Mucosa of descending colon (tissue), 3 donors: ENCODE measurements at regions not wholly inside any gene's neighbourhood (a gene's known extent, or its start where the extent isn't known, plus 50 kb on each side); places are given as distances from the start of the nearest gene placed in this dataset.

ENCODE experiments used
- ATAC-seq: fragments of 200-7000 bp; cut with Tn5 transposase; one replicate; pipeline ENCODE4 v1.9.1; 2020; ENCODE audit warnings: mild to moderate bottlenecking, moderate library complexity
- DNase-seq, 3 donors: peaks; one replicate each; pipeline ENCODE4 v3.0.0-alpha.2; 2020
- H3K36me3 ChIP-seq: fragments of 200-600 bp; one replicate; pipeline ENCODE4 v1.8.0; 2021; ENCODE audit warnings: low read depth, mild to moderate bottlenecking
- H3K4me1 ChIP-seq: fragments of 200-600 bp; one replicate; pipeline ENCODE4 v1.8.0; 2021; ENCODE audit warnings: low read depth, mild to moderate bottlenecking
- H3K4me3 ChIP-seq: fragments of 200-600 bp; one replicate; pipeline ENCODE4 v1.8.0; 2021; ENCODE audit warnings: mild to moderate bottlenecking
- H3K9me3 ChIP-seq: fragments of 200-600 bp; one replicate; pipeline ENCODE4 v1.8.0; 2021; ENCODE audit warnings: mild to moderate bottlenecking
- CTCF ChIP-seq: fragments of 200-600 bp; IDR thresholded peaks from one replicate; pipeline ENCODE4 v1.8.0; 2022; ENCODE audit warnings: antibody characterized with exemption, mild to moderate bottlenecking
- intact Hi-C, 2 donors: fragments of 100-400 bp; cut with DNase I in 1 of 2; cut with micrococcal nuclease in 1 of 2; formaldehyde crosslinking; loops; one replicate each; pipeline versions ENCODE4 v1.11.0 to v1.11.1; 2022; cut with DNase I, micrococcal nuclease
- donor health status: DM: no; HTN: no; CAD: no; lungs with moderate emphysema.
- donor health status: DM: no; HTN: no; CAD: no.
- donor health status: DM: no; HTN: yes; CAD: no.

- Histone ChIP-seq H3K4me3 (no peak overlapping the region), H3K9me3 (no peaks in the 10 kb centered on the region), H3K4me1 (no peaks in the 10 kb centered on the region), H3K36me3 (no peaks in the 10 kb centered on the region)
- intact Hi-C loops: no loop called here
- ATAC-seq (no peak), DNase-seq (no peak)
- TF ChIP-seq CTCF: no peak
Measured at GRCh38 chr17:53496356-53496755, 326.4 kb upstream of the KIF2B start.

GRCh38 chr17:53492532-53492931 lies 330.2 kb upstream of the KIF2B start:
- TF ChIP-seq CTCF: no peak
- Histone ChIP-seq H3K4me1 (no peaks in the 10 kb centered on the region), H3K9me3 (no peaks in the 10 kb centered on the region), H3K4me3 (no peak overlapping the region), H3K36me3 (no peaks in the 10 kb centered on the region)
- DNase-seq (no peak), ATAC-seq (no peak)
- intact Hi-C loops: no loop called here

- ATAC-seq (no peak), DNase-seq (no peak)
- Histone ChIP-seq H3K4me1 (no peaks in the 10 kb centered on the region), H3K4me3 (no peak overlapping the region), H3K36me3 (no peaks in the 10 kb centered on the region), H3K9me3 (no peaks in the 10 kb centered on the region)
- intact Hi-C loops: no loop called here
- TF ChIP-seq CTCF: no peak
Measured at GRCh38 chr17:53490447-53490968, 332.2 kb upstream of the KIF2B start.

GRCh38 chr17:53483704-53484103 lies 339.0 kb upstream of the KIF2B start:
- intact Hi-C loops: no loop called here
- DNase-seq: no peak

GRCh38 chr17:53475002-53475401 lies 347.7 kb upstream of the KIF2B start:
- Histone ChIP-seq H3K36me3 (no peaks in the 10 kb centered on the region), H3K4me3 (no peak overlapping the region), H3K4me1 (no peaks in the 10 kb centered on the region), H3K9me3 (peaks cover 7% of the 10 kb centered on the region)
- no peak for TF ChIP-seq CTCF
- ATAC-seq: no peak
- intact Hi-C loops: no loop called here
- no peak for DNase-seq

More at GRCh38 chr17:53483704-53484103, 339.0 kb upstream of the KIF2B start:
- Histone ChIP-seq H3K36me3 (no peaks in the 10 kb centered on the region), H3K9me3 (peaks cover 4% of the 10 kb centered on the region), H3K4me3 (no peak overlapping the region), H3K4me1 (no peaks in the 10 kb centered on the region)
- no peak for ATAC-seq
- no peak for TF ChIP-seq CTCF

DNA sequence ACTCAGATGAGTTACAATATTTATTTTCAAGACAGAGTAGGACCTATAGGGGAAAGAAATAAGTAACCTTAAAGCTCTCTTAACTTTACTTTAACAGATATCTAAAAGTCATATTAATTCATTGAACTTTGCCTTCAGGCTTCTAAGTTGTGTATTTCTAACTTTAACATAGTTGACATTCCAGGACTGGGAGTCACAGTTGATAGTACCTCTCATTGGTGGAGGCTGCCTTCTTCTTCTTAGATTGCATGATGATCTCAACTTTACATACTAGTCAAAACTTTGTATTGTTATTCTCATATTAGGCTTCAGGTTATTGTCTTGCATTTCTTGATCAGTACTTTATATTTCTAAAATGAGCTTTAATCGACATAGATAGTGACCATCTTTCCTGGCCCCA lies 350.1 kb upstream of the KIF2B start:
- Histone ChIP-seq H3K9me3 (peaks cover 14% of the 10 kb centered on the region), H3K4me3 (no peak overlapping the region), H3K36me3 (no peaks in the 10 kb centered on the region), H3K4me1 (no peaks in the 10 kb centered on the region)
- no peak for ATAC-seq
- DNase-seq: no peak
- intact Hi-C loops: no loop called here
- no peak for TF ChIP-seq CTCF
